ENCODE measurements at regions not wholly inside any gene's neighbourhood (a gene's known extent, or its start where the extent isn't known, plus 50 kb on each side); places are given as distances from the start of the nearest gene placed in this dataset.

DNA sequence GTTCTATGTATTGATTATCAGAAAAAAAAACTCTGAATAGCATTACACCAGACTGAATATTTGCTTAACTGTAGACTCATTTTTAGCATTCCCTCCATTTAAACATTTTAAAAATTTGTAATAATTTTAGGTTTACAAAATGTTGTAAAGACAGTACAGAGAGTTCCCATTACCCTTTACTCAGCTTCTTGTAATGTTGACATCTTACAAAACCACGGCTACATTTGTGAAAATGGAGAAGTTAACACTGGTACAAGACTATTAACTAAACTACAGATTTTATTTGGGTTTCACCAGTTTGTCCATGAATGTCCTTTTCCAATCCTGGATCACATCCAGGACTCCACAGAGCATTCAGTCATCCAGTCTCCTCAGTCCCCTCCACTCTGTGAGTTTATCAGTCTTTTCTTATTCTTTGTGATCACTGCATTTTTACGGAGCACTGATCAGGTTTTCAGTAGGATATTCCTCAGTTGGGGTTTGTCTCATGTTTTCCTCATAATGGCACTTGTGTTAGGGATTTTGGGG lies 130.0 kb upstream of the EEPD1 start:
- TF ChIP-seq, protein P1, sequence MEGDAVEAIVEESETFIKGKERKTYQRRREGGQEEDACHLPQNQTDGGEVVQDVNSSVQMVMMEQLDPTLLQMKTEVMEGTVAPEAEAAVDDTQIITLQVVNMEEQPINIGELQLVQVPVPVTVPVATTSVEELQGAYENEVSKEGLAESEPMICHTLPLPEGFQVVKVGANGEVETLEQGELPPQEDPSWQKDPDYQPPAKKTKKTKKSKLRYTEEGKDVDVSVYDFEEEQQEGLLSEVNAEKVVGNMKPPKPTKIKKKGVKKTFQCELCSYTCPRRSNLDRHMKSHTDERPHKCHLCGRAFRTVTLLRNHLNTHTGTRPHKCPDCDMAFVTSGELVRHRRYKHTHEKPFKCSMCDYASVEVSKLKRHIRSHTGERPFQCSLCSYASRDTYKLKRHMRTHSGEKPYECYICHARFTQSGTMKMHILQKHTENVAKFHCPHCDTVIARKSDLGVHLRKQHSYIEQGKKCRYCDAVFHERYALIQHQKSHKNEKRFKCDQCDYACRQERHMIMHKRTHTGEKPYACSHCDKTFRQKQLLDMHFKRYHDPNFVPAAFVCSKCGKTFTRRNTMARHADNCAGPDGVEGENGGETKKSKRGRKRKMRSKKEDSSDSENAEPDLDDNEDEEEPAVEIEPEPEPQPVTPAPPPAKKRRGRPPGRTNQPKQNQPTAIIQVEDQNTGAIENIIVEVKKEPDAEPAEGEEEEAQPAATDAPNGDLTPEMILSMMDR (IDR thresholded peaks at IDR 0.05; ENCODE audit: low read depth, low read length, missing control alignments) = no peak
- no peak for DNase-seq (ENCODE audit: low read depth)
- H3K4me3 ChIP-seq (ENCODE audit: low read depth, low read length) = no peak overlapping the region

DNA sequence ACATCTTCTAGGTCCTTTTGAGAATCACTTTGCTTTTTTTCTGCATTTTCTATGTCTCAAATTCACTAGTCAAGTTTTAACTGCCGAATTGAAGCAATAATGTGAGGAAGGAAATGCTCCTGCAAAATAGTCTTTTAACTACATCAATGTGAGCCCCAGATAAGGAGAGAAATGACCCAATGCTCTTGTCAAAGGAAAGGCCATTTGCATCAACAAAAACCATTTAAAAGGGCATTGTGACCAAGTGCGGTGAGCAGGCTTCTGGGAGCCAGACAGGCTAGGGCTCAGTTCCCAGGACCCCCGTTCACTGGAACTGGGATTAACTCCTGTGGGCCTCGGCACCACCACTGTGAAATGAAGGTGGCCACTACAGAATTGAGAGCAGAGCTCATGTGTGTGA lies 127.9 kb upstream of the EEPD1 start:
- DNase-seq (ENCODE audit: low read depth) = no peak
- TF ChIP-seq, protein P1 (IDR thresholded peaks at IDR 0.05; ENCODE audit: low read depth, low read length, missing control alignments) = no peak
- H3K4me3 ChIP-seq (ENCODE audit: low read depth, low read length) = no peak overlapping the region

DNA sequence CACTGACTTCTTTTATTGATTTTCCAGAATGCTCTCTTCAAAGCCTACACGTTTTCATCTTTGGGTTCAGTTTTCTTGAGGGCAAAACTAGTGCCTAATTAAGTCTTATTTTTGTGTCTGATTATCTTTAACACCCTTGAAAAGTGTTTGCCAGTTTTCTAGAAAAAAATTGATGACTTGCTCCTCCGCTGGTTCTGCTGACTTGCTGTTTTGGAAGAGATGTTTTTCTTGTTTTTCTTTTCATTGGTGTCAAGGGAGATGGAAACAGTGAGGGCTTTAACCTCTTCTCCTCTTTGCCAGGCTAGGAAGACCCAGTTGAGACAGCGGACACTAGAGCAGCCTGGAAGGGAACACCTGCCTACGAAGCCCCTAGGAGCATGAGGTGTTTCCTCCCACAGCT lies 123.7 kb upstream of the EEPD1 start:
- TF ChIP-seq, protein P1 (IDR thresholded peaks at IDR 0.05; ENCODE audit: low read depth, low read length, missing control alignments) = no peak
- DNase-seq (ENCODE audit: low read depth) = no peak
- no peak overlapping the region for H3K4me3 ChIP-seq (ENCODE audit: low read depth, low read length)

DNA sequence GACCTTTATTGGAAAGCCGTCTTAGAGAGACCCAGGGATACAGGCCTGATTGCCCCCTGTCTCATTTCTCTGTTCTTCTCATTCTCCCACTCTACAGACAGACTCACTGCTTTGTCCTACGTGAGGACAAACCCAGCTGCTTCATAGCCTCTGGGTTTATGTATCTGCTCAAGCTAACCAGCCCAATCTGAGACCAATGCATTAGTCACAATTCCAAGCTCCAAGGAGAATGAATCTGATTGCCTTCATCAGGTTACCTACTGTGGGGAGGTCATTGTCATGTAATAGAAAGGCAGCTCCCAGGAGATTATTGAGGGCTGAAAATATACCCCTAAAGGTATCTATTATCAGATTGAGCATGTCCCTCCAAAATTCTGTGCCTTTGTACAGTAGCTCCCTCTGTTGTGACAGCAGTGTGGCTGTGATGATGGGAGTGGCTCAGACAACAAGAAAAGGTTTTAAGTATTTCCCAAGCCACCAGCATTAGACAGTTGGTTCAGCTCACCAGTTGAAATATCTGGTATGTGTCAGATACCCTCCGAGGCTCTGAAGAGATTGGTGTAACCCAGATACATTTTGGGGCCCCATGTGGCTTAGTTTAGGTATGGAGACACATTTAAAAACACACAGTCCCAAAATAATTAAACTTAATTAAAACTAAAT lies 123.1 kb upstream of the EEPD1 start:
- TF ChIP-seq, protein P1 (IDR thresholded peaks at IDR 0.05; ENCODE audit: low read depth, low read length, missing control alignments) = no peak
- H3K4me3 ChIP-seq (ENCODE audit: low read depth, low read length) = no peak overlapping the region
- DNase-seq (ENCODE audit: low read depth) = no peak

DNA sequence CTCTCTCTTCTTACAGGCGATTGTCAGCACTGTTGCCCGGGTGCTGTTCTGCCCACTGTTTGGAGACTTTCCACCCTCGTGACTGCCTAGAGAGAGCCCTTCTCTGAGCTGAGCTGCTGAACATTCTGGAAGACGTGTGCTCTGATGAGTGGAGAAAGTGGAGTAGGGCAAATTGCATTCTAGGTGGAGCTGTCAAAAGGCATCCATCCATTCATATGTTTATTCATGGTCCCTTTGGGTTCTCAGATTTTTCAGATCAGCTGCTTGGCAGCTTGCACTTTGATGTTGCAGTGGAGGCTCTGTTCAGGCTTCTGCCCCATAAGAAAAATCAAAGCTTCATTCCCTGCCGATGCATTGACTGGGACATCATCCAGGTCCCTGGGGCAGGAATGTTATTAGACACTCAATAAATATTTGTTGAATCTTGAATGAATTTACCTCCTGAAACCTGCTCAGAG lies 120.7 kb upstream of the EEPD1 start:
- DNase-seq (ENCODE audit: low read depth) = no peak

DNA sequence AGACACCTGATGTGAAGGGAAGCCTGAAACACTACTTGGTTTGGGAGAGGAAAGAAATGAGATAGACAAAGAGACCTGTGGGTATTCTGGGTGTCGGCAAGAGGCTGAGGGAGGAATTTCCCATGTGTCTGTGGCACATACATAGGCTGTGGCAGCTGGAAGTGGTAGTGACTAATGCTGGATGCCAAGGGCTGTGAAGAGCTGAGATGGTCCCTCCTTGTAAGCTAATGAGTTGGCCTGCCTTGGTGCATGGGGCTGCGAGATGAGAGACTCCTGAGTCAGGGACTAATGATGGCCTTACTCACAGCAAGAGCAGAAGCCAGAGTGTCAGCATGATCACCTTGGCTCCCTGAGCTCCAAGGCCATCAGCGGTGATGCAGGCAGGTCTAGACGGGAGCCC lies 119.0 kb upstream of the EEPD1 start:
- DNase-seq (ENCODE audit: low read depth) = no peak
- TF ChIP-seq, protein P1 (IDR thresholded peaks at IDR 0.05; ENCODE audit: low read depth, low read length, missing control alignments) = no peak
- H3K4me3 ChIP-seq (ENCODE audit: low read depth, low read length) = no peak overlapping the region

More for the DNA sequence above, 120.7 kb upstream of the EEPD1 start:
- TF ChIP-seq, protein P1 (IDR thresholded peaks at IDR 0.05; ENCODE audit: low read depth, low read length, missing control alignments) = no peak
- no peak overlapping the region for H3K4me3 ChIP-seq (ENCODE audit: low read depth, low read length)

DNA sequence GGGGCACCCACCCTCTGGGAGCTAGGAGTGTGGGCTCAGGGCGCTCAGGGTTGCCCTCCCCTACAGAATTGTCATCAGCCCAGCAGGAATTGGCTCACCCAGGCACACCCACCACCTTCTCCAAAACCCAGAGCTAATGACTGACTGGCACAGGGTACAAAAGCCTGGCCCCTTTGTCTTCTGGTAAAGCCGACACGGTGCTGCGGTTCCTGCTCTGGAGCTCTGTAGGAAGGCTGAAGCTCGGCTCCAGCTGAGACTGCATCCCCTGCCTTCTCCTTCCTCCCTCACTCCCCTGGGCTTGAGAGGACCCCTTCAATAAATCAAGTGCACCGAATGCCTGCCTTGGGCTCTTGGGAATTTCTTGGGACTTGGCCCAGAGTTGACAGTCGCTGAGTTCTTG lies 117.9 kb upstream of the EEPD1 start:
- DNase-seq (ENCODE audit: low read depth) = no peak
- TF ChIP-seq, protein P1 (IDR thresholded peaks at IDR 0.05; ENCODE audit: low read depth, low read length, missing control alignments) = no peak
- no peak overlapping the region for H3K4me3 ChIP-seq (ENCODE audit: low read depth, low read length)
